Bronchial epithelial cell (primary cell): ENCODE measurements at regions not wholly inside any gene's neighbourhood (a gene's known extent, or its start where the extent isn't known, plus 50 kb on each side); places are given as distances from the start of the nearest gene placed in this dataset.
A peak's percentile ranks its signal among the peaks of the same experiment; 100 is the strongest.

Source experiments
- DNase-seq: peaks from one replicate; pipeline ENCODE4 v3.0.0-alpha.2; 2010; ENCODE audit warnings: low read depth
- FAIRE-seq: peaks from 2 replicates; lab custom pipeline; 2011; peaks lifted over from hg19 to GRCh38; lab: Jason Lieb, UNC
- H3K27me3 ChIP-seq: 2 replicates; pipeline ENCODE4 v1.5.1; 2011; ENCODE audit warnings: low read length; ENCODE audit not compliant: control insufficient read depth, insufficient read depth
- H3K36me3 ChIP-seq: 2 replicates; pipeline ENCODE4 v1.5.1; 2011; ENCODE audit warnings: low read length; ENCODE audit not compliant: control insufficient read depth, insufficient read depth
- H3K4me3 ChIP-seq: 2 replicates; pipeline ENCODE4 v1.5.1; 2011; ENCODE audit warnings: mild to moderate bottlenecking, low read depth, low read length, control low read depth
- TF ChIP-seq, protein P1 (sequence below): IDR thresholded peaks from 2 replicates; pipeline ENCODE4 v1.5.1; 2011; ENCODE audit warnings: mild to moderate bottlenecking, moderate library complexity, low read length, control low read depth, inconsistent platforms; ENCODE audit not compliant: insufficient read depth, severe bottlenecking

DNA sequence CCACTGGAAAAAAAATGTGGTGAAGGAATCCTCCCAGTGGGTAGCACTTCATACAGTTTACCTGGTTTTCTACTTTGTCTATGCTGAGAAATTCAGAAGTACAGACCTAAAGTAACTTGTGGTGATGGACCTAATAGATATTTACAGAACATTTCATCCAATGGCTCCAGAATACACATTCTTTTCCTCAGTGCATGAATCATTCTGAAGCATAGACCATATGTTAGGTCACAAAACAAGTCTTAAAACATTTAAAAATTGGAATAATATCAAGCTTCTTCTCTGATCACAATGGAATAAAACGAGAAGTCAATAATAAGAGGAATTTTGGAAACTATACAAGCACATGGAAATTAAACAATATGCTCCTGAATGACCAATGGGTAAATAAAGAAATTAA is 450.1 kb upstream of the INTU start:
- FAIRE-seq (no peak), DNase-seq (no peak)
- TF ChIP-seq, protein P1, sequence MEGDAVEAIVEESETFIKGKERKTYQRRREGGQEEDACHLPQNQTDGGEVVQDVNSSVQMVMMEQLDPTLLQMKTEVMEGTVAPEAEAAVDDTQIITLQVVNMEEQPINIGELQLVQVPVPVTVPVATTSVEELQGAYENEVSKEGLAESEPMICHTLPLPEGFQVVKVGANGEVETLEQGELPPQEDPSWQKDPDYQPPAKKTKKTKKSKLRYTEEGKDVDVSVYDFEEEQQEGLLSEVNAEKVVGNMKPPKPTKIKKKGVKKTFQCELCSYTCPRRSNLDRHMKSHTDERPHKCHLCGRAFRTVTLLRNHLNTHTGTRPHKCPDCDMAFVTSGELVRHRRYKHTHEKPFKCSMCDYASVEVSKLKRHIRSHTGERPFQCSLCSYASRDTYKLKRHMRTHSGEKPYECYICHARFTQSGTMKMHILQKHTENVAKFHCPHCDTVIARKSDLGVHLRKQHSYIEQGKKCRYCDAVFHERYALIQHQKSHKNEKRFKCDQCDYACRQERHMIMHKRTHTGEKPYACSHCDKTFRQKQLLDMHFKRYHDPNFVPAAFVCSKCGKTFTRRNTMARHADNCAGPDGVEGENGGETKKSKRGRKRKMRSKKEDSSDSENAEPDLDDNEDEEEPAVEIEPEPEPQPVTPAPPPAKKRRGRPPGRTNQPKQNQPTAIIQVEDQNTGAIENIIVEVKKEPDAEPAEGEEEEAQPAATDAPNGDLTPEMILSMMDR, result no peak
- Histone ChIP-seq H3K27me3 (no peaks in the 10 kb centered on the region), H3K4me3 (no peak overlapping the region), H3K36me3 (no peaks in the 10 kb centered on the region)

DNA sequence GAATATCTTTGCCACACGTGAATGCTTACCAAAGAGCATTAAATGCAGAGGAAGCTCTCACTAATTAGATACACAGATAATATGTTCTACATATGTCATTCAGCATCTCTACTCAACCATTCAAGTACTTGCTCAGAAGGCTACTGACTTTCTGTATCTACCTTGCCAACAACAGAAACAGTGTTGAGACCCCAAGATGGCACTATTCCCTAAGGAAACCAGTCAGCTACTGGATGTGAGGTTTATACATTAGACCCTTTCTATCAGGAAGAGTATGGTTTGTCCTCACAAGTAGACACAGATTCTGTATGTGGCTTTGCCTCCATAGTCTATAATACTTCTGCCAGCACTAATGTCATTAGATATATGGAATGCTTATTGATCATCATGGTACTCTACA is 443.9 kb upstream of the INTU start:
- no peaks in the 10 kb centered on the region for H3K27me3 ChIP-seq
- no peaks in the 10 kb centered on the region for H3K36me3 ChIP-seq
- no peak overlapping the region for H3K4me3 ChIP-seq
- DNase-seq (peak; percentile 1), FAIRE-seq (no peak)
- TF ChIP-seq, protein P1, result no peak

DNA sequence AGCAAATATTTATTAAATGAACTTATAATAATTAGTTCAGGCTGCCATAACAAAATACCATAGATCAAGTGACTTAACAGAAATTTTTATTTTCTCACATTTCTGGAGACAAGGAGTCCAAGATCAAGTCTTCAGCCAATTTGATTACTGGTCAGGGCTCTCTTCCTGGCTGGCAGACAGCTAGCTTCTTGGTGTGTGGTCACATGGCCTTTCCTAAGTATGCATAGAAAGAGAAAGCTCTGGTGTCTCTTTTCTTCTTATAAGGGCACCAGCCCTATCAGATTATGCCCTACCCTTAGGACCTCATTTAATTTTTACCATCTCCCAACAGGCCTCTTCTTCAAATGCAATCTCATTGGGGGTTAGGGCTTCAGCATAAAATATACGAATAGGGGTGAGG is 438.5 kb upstream of the INTU start:
- no peak overlapping the region for H3K4me3 ChIP-seq
- no peaks in the 10 kb centered on the region for H3K36me3 ChIP-seq
- FAIRE-seq, result no peak
- DNase-seq, result no peak
- no peaks in the 10 kb centered on the region for H3K27me3 ChIP-seq
- TF ChIP-seq, protein P1, result no peak

DNA sequence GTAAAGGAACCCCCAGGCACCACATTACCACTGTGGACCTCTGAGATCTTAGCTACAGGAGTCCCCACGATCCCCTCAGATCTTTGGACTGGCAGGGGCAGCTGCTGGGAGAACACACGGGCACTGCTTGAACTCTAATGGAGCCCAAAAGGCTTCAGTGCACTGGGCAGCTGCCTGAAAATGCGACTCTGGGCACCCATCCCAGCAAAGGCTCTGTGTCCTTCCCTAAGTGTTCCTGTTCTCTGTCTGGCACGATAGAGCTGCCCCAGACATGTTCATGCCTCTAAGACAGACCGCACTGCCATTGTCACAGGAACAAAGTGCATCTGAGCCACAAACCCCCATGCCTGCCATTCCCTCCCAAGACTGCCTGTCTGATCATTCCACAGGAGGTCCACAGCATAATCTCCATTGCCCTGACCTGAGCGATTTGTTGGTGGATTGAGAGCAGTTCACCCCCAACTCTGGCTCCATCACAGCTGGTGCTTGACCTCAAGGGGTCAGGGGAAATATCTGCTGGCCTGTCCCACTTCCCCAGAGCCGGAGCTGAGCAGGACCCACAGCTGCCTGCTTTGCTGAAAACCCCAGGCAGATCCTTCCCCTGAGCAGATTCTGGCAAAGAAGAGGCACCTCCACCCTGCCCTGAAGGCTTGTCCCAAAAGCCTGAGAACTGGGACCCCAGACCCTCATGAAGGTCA is 436.0 kb upstream of the INTU start:
- FAIRE-seq (peak; percentile 90), DNase-seq (no peak)
- Histone ChIP-seq H3K36me3 (no peaks in the 10 kb centered on the region), H3K27me3 (no peaks in the 10 kb centered on the region), H3K4me3 (no peak overlapping the region)
- TF ChIP-seq, protein P1, result no peak

DNA sequence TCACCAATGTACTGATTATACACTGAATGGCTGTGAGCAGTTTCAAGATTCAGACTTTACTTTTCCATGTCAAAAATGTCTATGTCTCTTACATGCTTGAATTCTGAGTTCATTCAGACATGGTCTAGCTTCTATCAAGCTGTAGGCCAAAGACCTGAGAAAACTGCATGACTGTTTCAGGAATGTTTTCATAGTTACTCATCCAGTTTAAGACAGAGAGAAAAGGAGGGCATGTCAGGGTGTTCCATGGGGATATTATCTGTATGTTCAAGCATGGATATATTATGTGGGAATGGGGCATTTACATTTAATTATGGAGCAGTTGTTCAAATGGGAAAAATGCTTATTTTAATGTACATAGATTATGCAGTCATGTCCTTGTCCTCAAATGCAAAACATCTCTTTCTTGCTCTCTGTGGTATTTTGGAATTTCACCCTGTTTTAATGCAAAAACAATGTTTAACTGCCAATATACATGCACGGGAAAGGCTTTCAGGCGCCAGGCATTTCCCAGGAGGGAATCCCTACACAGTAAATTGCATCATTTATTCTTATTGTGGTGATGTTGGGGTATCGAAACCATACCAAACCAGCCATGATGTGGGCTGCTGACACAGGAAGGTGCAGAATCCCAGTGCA is 429.1 kb upstream of the INTU start:
- TF ChIP-seq, protein P1, result no peak
- FAIRE-seq (no peak), DNase-seq (peak; percentile 44)
- Histone ChIP-seq H3K4me3 (no peak overlapping the region), H3K36me3 (no peaks in the 10 kb centered on the region), H3K27me3 (no peaks in the 10 kb centered on the region)
